ENCODE measurements at regions not wholly inside any gene's neighbourhood (a gene's known extent, or its start where the extent isn't known, plus 50 kb on each side); places are given as distances from the start of the nearest gene placed in this dataset.
"Not testable (repeated sequence)": the region's sequence is repeated elsewhere in the genome, so short reads cannot be mapped to it uniquely, and the experiment has no call there.

- no peak for DNase-seq
Measured at GRCh38 chr4:10879411-10880110, 195.0 kb upstream of the CLNK start.

DNA sequence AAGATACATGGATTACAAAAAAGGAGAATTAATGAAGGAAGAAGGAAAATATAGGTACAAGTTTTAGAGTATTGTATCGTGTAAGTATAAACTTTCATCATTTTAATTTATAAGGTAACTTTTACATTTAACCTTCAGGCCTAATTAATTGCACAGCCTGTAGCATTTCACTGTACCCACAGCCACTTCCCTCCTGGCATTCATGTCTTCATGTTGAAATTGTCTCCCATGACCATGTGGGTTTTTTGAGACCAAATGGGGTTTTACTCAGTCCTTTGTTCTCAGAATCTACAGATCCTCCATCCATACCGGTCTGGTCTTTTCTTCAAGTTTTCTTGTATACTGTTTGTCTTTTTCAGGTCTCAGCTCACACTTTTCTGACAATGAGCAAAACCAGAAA is 194.3 kb upstream of the CLNK start:
- DNase-seq: no peak

- no peak for DNase-seq
Measured at GRCh38 chr4:10877076-10877475, 192.5 kb upstream of the CLNK start.

GRCh38 chr4:10875144-10875799 is 190.7 kb upstream of the CLNK start:
- DNase-seq: no peak

DNA sequence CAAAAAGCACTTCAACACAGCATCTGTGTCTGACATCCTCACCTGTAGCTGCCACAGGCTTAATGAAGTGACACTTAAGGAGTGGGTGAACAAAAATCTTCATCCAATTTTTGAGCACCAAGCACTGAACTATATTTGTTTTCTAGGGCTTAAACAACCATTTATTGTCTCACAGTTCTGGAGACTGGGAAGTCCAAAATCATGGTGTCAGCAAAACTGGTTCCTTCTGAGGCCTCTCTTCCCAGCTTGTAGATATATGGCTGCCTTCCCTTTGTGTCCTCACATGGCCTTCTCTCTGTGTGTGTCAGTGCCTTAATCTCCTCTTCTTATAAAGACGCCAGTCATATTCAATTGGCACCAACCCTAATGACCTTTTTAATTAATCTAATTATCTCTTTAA is 189.2 kb upstream of the CLNK start:
- no peak for DNase-seq

DNA sequence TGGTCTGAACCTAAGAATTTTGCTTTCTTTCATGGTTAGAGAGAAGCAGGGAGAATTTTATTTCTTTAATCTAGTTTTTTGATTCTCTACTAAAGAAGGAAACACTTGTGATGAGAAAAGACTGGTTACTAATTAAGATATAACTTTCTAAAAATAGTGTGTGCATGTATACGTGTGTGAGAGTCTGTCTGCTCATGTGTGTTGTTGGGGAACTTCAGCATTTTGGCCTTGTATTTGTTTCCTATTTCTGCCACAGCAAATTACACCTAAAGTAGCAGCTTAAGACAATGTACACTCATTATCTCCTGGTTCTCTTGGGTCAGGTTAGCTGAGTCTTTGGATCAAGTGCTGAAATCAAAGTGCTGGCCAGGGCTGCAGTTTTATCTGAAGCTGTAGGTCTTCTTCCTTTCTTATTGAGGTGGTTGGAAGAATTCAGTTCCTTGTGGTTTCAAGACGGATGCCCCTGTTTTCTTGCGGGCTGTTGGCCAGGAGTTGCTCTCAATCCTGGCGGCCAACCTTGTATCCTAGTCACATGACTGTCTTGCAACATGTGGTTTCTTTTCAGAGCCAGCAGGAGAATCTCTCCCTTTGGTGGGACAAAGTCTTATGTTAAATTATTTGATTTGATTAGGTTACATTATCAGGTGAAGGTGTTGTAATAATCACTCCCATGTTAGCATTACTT is 188.4 kb upstream of the CLNK start:
- no peak for DNase-seq

- no peak for DNase-seq
Measured at GRCh38 chr4:10866666-10867065, 182.1 kb upstream of the CLNK start.

DNA sequence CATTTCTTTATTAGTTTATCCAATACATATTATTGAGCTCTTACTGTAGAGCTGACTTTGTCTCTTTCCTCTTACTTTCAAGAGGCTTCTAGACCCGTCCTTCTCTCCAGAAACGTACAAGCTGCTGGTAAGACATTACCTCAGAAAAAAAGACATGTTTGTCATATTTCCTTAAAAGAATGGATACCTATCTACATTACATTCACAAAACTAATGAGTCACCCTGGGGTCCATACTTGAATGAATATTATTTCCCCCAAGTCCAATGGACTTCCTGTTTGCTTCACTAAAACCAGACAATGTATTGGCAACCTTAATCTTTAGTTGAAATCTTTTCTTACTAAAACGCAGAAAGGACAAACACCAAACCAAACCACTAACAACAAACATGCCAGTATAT is 176.5 kb upstream of the CLNK start:
- DNase-seq: no peak

- DNase-seq: no peak
Measured at GRCh38 chr4:10856271-10856782, 171.8 kb upstream of the CLNK start.

- DNase-seq: no peak
Measured at GRCh38 chr4:10853196-10853595, 168.6 kb upstream of the CLNK start.

DNA sequence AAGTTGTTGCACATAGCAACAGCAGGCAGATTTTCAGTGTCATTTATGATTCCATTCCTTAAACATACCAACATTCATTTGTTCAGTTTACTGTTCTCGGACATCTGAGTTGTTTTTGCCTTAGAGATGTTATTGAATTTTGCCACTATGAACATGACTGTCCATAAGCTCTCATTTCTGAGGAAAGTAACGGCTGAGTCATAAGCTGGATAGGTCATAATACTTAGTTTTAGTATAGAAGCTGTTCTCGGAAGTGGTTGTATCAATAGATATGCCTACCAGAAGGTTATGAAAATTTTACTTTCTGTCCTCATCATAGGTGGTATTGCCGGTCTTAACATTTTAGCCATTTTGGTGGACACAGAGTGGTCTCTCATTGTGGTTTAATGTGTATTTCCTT is 157.1 kb upstream of the CLNK start:
- DNase-seq: no peak

DNA sequence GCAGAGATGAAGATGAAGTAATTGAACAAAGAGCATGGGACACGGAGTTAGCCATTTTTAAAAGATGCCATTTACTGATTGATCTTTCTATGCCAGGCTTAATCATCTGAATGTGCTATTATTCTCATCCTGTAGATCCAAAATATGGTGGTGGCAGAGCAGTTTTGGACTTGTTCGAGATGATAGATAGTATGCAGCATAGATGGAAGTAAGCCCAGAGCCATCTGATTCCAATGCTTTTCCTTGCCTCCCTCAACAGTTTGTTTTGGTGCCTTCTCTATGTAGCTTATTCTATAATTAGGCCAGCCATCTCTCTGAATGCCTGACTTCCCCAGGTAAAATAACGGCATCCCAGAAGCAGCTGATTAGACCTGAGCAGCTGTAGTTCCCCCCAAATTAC is 152.6 kb upstream of the CLNK start:
- no peak for DNase-seq

DNA sequence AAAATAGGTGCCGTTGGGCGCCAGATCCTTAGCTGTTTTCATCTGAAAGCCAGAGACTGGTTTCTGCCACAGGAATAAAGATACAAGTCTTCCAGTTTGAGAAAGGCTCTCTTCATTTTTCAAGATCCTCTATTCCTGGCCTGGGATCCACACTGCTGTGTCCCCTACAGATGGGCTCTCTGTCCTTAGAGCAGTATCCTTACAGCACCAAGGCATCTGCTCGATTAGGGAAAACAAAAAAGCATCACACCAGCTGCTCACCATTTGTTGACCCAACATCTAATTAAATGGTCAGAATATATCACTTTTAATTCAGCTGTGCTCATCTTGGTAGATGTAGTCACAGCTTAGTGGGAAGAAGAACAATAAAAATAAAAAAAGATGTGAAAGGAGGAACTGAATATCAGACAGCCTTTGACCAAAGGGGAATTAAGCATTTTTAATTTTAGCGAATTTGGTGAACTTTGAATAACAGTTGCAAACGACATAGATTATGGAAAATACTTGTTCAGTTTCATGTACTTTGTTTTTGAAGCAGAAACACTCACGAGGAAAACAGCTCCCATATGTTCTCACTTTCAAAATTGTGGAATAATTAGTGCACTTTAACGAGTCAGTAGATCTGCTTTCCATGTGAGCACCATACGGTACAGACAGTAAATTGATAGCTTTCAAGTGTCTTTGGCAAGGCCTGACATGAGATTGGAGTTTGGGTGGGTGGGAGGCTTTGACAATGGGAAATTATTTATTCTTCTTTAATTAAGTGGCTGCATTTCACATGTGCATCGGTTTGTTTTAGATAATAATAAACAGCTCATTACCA is 148.4 kb upstream of the CLNK start:
- no peak for DNase-seq

DNA sequence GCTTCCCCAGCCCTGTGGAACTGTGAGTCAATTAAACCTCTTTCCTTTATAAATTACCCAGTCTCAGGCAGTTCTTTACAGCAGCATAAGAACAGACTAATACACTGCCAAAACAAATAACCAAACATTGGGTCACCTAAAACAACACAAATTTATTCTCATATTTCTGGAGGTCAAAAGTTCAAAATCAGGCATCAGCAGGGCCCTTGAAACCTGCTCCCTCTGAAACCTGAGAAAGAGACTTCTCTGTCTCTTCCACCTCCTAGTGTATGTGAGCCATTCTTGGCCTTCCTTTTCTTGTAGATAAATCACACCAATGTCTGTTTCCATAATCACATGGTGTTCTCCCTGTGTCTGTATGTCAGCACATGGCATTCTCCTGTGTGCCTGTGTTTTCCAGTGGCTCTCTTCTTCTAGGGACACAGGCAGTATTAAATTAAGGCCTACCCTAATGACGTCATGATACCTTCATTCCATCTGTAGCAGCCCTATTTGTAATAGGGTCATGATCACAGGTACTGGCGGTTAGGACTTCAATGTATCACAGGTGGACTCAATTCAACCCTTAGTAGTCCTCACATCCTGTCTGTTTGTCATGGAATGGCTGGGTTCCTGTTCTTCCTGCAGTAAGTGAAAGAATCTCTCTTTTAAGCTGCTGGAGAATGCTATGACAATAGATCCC is 147.3 kb upstream of the CLNK start:
- DNase-seq: no peak

- not testable (repeated sequence) for DNase-seq
Measured at GRCh38 chr4:10828918-10829538, 144.5 kb upstream of the CLNK start.

GRCh38 chr4:10821826-10822225 is 137.3 kb upstream of the CLNK start:
- DNase-seq: no peak

GRCh38 chr4:10816571-10816970 is 132.0 kb upstream of the CLNK start:
- DNase-seq: no peak

DNA sequence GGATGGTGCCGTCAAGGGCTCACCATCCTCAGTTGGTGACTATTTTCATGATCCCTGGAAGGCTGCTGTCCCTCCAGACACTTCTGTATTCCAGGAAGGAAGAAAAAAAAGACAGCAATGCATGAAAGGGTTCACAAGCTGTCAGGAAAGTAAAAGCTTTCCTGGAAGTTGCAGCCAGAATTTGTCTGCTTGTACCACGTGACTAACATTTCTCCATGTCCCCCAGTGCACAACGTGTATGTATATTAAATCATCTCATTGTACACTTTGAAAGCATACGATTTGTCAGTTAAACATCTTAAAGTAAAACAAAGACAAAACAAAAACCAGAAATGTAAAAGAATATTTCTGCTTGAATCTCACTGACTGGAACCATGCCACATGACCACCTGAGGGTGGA is 127.4 kb upstream of the CLNK start:
- no peak for DNase-seq

GRCh38 chr4:10810411-10810810 is 125.8 kb upstream of the CLNK start:
- no peak for DNase-seq

DNA sequence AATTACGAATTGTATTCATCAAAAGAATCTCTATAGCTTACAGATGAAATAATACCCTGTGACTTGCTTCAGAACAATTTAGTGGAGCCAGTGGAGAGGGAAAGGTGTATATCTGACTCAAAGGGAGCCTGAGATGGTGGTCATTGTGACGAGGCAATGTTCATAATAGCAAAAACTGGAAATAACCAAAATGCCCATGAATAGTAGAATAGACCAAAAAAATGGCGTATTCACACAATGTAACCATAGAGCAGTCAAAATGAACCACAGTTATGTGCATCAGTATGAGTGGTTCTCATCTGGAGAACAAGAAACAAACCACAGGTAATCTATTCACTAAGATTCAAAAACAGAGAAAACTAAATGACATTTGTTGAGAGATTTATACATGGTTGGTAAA is 125.3 kb upstream of the CLNK start:
- no peak for DNase-seq

- DNase-seq: no peak
Measured at GRCh38 chr4:10808591-10808990, 124.0 kb upstream of the CLNK start.

Data from CD4-positive, alpha-beta T cell treated with Interferon gamma for 1 hour (primary cell).